HUDEP-2 (cell line): ENCODE measurements at regions not wholly inside any gene's neighbourhood (a gene's known extent, or its start where the extent isn't known, plus 50 kb on each side); places are given as distances from the start of the nearest gene placed in this dataset.
"Not testable (repeated sequence)": the region's sequence is repeated elsewhere in the genome, so short reads cannot be mapped to it uniquely, and the experiment has no call there.

Experiments
- DNase-seq, 76 experiments: peaks; one replicate each; lab custom pipeline; 2025; ENCODE audit not compliant: unreplicated experiment in 76 of 76; lab: John Stamatoyannopoulos, UW

GRCh38 chr6:150681578-150682395 lies 82.1 kb downstream of the PLEKHG1 start:
- DNase-seq: no peak

GRCh38 chr6:150683320-150683719 lies 83.6 kb downstream of the PLEKHG1 start:
- DNase-seq: no peak

- no peak for DNase-seq
Observed at GRCh38 chr6:150684161-150684560, 84.5 kb downstream of the PLEKHG1 start.

- DNase-seq: no peak
Observed at GRCh38 chr6:150684714-150685459, 85.2 kb downstream of the PLEKHG1 start.

- peak in 48 of 76 experiments; percentile 2 to 63 (median 30) for DNase-seq
Observed at GRCh38 chr6:150685860-150686259, 86.2 kb downstream of the PLEKHG1 start.

- no peak for DNase-seq
Observed at GRCh38 chr6:150686566-150686965, 86.9 kb downstream of the PLEKHG1 start.

GRCh38 chr6:150687508-150687907 lies 87.8 kb downstream of the PLEKHG1 start:
- DNase-seq: no peak

GRCh38 chr6:150689900-150690590 lies 90.4 kb downstream of the PLEKHG1 start:
- DNase-seq: no peak

GRCh38 chr6:150690681-150691080 lies 91.0 kb downstream of the PLEKHG1 start:
- no peak for DNase-seq

GRCh38 chr6:150691463-150691862 lies 91.8 kb downstream of the PLEKHG1 start:
- no peak for DNase-seq

GRCh38 chr6:150692604-150693003 lies 92.9 kb downstream of the PLEKHG1 start:
- DNase-seq: no peak

- DNase-seq: no peak
Observed at GRCh38 chr6:150694889-150695288, 95.2 kb downstream of the PLEKHG1 start.

GRCh38 chr6:150695652-150696051 lies 96.0 kb downstream of the PLEKHG1 start:
- DNase-seq: no peak

- no peak for DNase-seq
Observed at GRCh38 chr6:150696190-150696589, 96.5 kb downstream of the PLEKHG1 start.

- not testable (repeated sequence) for DNase-seq
Observed at GRCh38 chr6:150696918-150697317, 97.2 kb downstream of the PLEKHG1 start.

GRCh38 chr6:150697515-150697914 lies 97.8 kb downstream of the PLEKHG1 start:
- DNase-seq: no peak

- no peak for DNase-seq
Observed at GRCh38 chr6:150698391-150698790, 98.7 kb downstream of the PLEKHG1 start.

- no peak for DNase-seq
Observed at GRCh38 chr6:150702675-150703074, 103.0 kb downstream of the PLEKHG1 start.

- no peak for DNase-seq
Observed at GRCh38 chr6:150704447-150705192, 104.9 kb downstream of the PLEKHG1 start.

- DNase-seq: no peak
Observed at GRCh38 chr6:150705392-150705791, 105.7 kb downstream of the PLEKHG1 start.

GRCh38 chr6:150710236-150710635 lies 110.6 kb downstream of the PLEKHG1 start:
- DNase-seq: no peak
